ENCODE measurements at regions not wholly inside any gene's neighbourhood (a gene's known extent, or its start where the extent isn't known, plus 50 kb on each side); places are given as distances from the start of the nearest gene placed in this dataset.
A peak's percentile ranks its signal among the peaks of the same experiment; 100 is the strongest.

DNA sequence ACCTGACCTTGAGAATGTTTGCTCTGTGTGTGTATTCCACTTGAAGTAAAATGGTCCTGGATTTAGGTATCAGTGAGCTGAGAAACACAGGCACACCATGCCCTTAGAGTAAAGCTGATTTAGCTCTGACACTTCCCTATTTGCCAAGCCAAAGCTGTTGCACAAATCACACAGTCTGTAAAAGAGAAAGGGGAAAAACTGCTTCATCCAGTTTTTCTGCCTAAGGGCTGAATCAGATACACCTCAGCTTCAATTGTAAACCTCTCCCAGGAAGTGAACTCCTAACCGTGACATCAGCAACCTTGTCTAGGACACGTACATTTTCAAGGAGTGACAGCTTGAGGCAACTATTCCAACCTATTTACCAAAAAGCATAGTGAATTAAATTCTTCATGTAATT is 150.4 kb downstream of the NR4A2 start:
- Mint-ChIP-seq H3K4me1 (no peaks in the 10 kb centered on the region), H3K27me3 (ENCODE audit: low read depth) (no peaks in the 10 kb centered on the region), H3K9me3 (no peaks in the 10 kb centered on the region), H3K4me3 (no peak overlapping the region), H3K36me3 (ENCODE audit: low read depth) (no peaks in the 10 kb centered on the region), H3K27ac (peak overlapping the region in 1 of 3 experiments; percentile 82)
- no peak for TF ChIP-seq CTCF (IDR thresholded peaks at IDR 0.05; ENCODE audit: unreplicated experiment in 3 of 3)

GRCh38 chr2:156181208-156181607 is 151.3 kb downstream of the NR4A2 start:
- H3K36me3 Mint-ChIP-seq (ENCODE audit: low read depth) = no peaks in the 10 kb centered on the region

GRCh38 chr2:156177654-156178053 is 154.9 kb downstream of the NR4A2 start:
- Mint-ChIP-seq H3K36me3 (ENCODE audit: low read depth) (no peaks in the 10 kb centered on the region), H3K9me3 (no peaks in the 10 kb centered on the region)

More at GRCh38 chr2:156181208-156181607, 151.3 kb downstream of the NR4A2 start:
- no peaks in the 10 kb centered on the region for H3K4me1 Mint-ChIP-seq
- H3K27me3 Mint-ChIP-seq (ENCODE audit: low read depth) = no peaks in the 10 kb centered on the region
- H3K9me3 Mint-ChIP-seq = no peaks in the 10 kb centered on the region
- peak overlapping the region in 1 of 3 experiments; percentile 43 for H3K27ac Mint-ChIP-seq
- no peak overlapping the region for H3K4me3 Mint-ChIP-seq
- no peak for TF ChIP-seq CTCF (IDR thresholded peaks at IDR 0.05; ENCODE audit: unreplicated experiment in 3 of 3)

DNA sequence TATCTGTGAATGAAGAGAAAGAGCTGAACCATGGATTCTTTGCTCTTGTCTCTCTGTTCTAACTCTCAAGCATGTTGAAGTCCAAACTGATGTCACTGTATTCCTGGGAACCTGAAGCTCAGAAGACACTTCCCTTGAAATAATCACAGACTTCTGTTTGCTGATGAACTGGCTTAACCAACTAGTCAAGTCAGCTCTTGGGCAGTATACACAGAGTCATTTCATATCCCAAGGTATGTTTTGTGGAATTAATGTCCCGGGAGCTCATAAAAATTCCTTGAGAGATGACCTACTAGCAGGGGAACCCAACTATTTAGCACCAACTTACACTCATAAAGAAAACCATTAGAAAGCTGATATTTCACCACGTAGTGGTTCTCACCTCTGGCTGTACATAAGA is 156.6 kb downstream of the NR4A2 start:
- H3K4me1 Mint-ChIP-seq = no peaks in the 10 kb centered on the region
- no peaks in the 10 kb centered on the region for H3K27me3 Mint-ChIP-seq (ENCODE audit: low read depth)
- no peak for TF ChIP-seq CTCF (IDR thresholded peaks at IDR 0.05; ENCODE audit: unreplicated experiment in 3 of 3)
- no peak overlapping the region for H3K27ac Mint-ChIP-seq
- no peaks in the 10 kb centered on the region for H3K9me3 Mint-ChIP-seq
- H3K36me3 Mint-ChIP-seq (ENCODE audit: low read depth) = no peaks in the 10 kb centered on the region
- no peak overlapping the region for H3K4me3 Mint-ChIP-seq

More at GRCh38 chr2:156177654-156178053, 154.9 kb downstream of the NR4A2 start:
- no peak overlapping the region for H3K27ac Mint-ChIP-seq
- no peaks in the 10 kb centered on the region for H3K4me1 Mint-ChIP-seq
- H3K4me3 Mint-ChIP-seq = no peak overlapping the region
- TF ChIP-seq CTCF (IDR thresholded peaks at IDR 0.05; ENCODE audit: unreplicated experiment in 3 of 3) = no peak
- H3K27me3 Mint-ChIP-seq (ENCODE audit: low read depth) = no peaks in the 10 kb centered on the region

DNA sequence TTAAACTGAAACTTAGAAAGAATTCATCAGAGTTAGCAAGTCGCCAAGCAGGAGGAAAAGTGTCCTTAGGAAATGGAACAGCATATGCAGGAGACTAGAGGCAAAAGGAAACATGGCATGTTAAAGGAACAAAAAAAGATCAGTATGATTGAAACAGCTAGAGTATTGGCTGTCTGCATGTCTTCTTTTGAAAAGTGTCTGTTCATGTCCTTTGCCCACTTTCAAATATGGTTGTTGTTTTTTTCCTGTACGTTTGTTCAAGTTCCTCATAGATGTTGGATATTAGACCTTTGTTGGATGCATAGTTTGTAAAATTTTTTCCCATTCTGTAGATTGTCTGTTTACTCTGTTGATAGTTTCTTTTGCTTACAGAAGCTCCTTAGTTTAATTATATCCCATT is 161.6 kb downstream of the NR4A2 start:
- TF ChIP-seq CTCF (IDR thresholded peaks at IDR 0.05; ENCODE audit: unreplicated experiment in 3 of 3) = no peak
- no peak overlapping the region for H3K27ac Mint-ChIP-seq
- no peaks in the 10 kb centered on the region for H3K9me3 Mint-ChIP-seq
- H3K4me3 Mint-ChIP-seq = no peak overlapping the region
- H3K36me3 Mint-ChIP-seq (ENCODE audit: low read depth) = peaks cover 4% of the 10 kb centered on the region
- H3K4me1 Mint-ChIP-seq = no peaks in the 10 kb centered on the region
- no peaks in the 10 kb centered on the region for H3K27me3 Mint-ChIP-seq (ENCODE audit: low read depth)

GRCh38 chr2:156165742-156166141 is 166.8 kb downstream of the NR4A2 start:
- H3K4me1 Mint-ChIP-seq = no peaks in the 10 kb centered on the region
- no peaks in the 10 kb centered on the region for H3K27me3 Mint-ChIP-seq (ENCODE audit: low read depth)
- H3K9me3 Mint-ChIP-seq = no peaks in the 10 kb centered on the region
- H3K36me3 Mint-ChIP-seq (ENCODE audit: low read depth) = peaks cover 4% of the 10 kb centered on the region
- H3K4me3 Mint-ChIP-seq = no peak overlapping the region
- TF ChIP-seq CTCF (IDR thresholded peaks at IDR 0.05; ENCODE audit: unreplicated experiment in 3 of 3) = no peak
- no peak overlapping the region for H3K27ac Mint-ChIP-seq
